ENCODE measurements at regions not wholly inside any gene's neighbourhood (a gene's known extent, or its start where the extent isn't known, plus 50 kb on each side); places are given as distances from the start of the nearest gene placed in this dataset.
"Not testable (repeated sequence)": the region's sequence is repeated elsewhere in the genome, so short reads cannot be mapped to it uniquely, and the experiment has no call there.

DNA sequence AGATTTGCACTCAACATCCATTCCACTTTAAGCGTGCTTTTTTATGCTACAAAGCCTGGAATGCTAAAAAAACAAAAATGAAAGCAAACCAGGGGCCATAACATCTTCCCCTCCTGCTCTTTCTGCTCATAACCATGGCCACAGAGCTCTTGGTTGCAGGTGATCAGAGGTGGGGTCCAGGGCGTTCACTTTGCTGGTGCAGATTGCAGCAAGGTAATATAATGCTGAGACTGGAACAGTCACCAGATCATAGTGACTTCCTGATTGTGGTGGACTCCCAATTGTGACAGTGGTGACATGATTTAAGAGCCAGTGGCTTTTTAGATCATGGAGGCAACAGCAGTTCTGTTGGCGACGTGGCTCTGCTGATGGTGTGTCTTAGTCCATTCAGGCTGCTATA is 115.0 kb upstream of the CPM start:
- H3K4me3 ChIP-seq (replicated peaks; ENCODE audit: insufficient read depth, low read length): no peak overlapping the region
- DNase-seq (ENCODE audit: low read depth in 1 of 2, low spot score in 1 of 2): no peak
- no peaks in the 10 kb centered on the region for H3K27me3 ChIP-seq (ENCODE audit: insufficient read depth, poor library complexity, severe bottlenecking)
- H3K27ac ChIP-seq (replicated peaks): no peak overlapping the region
- TF ChIP-seq POLR2AphosphoS5 (IDR thresholded peaks at IDR 0.05; ENCODE audit: low read depth) (no peak), GABPA (IDR thresholded peaks at IDR 0.05; ENCODE audit: low read depth) (no peak), SPI1 (IDR thresholded peaks at IDR 0.05; ENCODE audit: borderline replicate concordance, low read depth) (no peak)
- TF ChIP-seq, protein P1, sequence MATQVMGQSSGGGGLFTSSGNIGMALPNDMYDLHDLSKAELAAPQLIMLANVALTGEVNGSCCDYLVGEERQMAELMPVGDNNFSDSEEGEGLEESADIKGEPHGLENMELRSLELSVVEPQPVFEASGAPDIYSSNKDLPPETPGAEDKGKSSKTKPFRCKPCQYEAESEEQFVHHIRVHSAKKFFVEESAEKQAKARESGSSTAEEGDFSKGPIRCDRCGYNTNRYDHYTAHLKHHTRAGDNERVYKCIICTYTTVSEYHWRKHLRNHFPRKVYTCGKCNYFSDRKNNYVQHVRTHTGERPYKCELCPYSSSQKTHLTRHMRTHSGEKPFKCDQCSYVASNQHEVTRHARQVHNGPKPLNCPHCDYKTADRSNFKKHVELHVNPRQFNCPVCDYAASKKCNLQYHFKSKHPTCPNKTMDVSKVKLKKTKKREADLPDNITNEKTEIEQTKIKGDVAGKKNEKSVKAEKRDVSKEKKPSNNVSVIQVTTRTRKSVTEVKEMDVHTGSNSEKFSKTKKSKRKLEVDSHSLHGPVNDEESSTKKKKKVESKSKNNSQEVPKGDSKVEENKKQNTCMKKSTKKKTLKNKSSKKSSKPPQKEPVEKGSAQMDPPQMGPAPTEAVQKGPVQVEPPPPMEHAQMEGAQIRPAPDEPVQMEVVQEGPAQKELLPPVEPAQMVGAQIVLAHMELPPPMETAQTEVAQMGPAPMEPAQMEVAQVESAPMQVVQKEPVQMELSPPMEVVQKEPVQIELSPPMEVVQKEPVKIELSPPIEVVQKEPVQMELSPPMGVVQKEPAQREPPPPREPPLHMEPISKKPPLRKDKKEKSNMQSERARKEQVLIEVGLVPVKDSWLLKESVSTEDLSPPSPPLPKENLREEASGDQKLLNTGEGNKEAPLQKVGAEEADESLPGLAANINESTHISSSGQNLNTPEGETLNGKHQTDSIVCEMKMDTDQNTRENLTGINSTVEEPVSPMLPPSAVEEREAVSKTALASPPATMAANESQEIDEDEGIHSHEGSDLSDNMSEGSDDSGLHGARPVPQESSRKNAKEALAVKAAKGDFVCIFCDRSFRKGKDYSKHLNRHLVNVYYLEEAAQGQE (IDR thresholded peaks at IDR 0.05; ENCODE audit: insufficient replicate concordance, low read depth): no peak
- TF ChIP-seq, protein P2, sequence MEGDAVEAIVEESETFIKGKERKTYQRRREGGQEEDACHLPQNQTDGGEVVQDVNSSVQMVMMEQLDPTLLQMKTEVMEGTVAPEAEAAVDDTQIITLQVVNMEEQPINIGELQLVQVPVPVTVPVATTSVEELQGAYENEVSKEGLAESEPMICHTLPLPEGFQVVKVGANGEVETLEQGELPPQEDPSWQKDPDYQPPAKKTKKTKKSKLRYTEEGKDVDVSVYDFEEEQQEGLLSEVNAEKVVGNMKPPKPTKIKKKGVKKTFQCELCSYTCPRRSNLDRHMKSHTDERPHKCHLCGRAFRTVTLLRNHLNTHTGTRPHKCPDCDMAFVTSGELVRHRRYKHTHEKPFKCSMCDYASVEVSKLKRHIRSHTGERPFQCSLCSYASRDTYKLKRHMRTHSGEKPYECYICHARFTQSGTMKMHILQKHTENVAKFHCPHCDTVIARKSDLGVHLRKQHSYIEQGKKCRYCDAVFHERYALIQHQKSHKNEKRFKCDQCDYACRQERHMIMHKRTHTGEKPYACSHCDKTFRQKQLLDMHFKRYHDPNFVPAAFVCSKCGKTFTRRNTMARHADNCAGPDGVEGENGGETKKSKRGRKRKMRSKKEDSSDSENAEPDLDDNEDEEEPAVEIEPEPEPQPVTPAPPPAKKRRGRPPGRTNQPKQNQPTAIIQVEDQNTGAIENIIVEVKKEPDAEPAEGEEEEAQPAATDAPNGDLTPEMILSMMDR (IDR thresholded peaks at IDR 0.05; ENCODE audit: insufficient read depth, low read length): no peak

DNA sequence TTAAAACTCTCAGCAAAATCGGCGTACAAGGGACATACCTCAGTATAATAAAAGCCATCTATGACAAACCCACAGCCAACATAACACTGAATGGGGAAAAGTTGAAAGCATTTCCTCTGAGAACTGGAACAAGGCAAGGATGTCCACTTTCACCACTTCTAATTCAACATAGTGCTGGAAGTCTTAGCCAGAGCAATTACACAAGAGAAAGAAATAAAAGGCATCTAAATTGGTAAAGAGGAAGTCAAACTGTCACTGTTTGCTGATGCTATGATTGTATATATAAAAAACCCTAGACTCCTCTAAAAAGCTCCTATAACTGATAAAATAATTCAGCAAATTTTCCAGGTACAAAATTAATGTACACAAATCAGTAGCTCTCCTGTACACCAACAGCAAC is 116.9 kb upstream of the CPM start:
- H3K4me3 ChIP-seq (replicated peaks; ENCODE audit: insufficient read depth, low read length); DNase-seq (ENCODE audit: low read depth in 1 of 2, low spot score in 1 of 2); H3K27me3 ChIP-seq (ENCODE audit: insufficient read depth, poor library complexity, severe bottlenecking); H3K27ac ChIP-seq (replicated peaks): not testable (repeated sequence)
- peak; percentile 80 for TF ChIP-seq SPI1 (IDR thresholded peaks at IDR 0.05; ENCODE audit: borderline replicate concordance, low read depth)

DNA sequence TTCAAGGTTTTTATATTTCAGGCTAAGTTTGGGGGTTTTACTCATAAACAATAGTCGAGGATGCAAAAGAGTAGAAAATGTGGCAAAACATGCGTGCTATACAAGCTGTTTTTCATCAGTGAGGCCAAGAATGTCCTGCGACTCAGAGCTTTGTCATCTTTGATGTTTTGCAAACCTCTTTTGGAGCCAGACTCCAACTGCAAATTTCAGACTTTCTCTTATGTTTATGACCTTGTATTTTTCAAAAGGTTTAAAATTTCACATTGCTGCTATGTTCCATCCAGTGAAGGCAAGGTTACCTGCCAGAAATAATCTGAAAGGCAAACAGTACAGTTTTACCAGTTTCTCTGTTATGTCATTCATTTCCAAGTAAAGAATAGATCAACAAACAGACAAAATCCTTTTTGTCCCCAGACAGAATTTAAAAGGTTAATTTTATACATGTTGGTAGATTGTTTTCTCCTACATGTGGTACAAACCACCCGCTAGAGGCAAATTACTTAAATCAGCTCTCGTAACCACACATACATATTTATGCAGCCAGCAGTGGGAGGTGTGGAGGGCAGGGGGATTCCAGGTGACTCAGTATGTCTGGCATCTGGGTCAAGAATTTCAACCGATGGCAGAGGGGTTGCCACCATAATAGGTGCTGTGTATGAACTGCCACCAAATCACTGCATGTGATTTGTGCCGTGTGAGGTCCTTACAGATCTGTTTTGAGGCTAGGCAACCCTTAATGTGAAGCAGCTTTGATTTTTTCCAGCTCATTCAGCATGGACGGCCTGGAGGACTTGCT is 119.8 kb upstream of the CPM start:
- TF ChIP-seq POLR2AphosphoS5 (IDR thresholded peaks at IDR 0.05; ENCODE audit: low read depth) (no peak), SPI1 (IDR thresholded peaks at IDR 0.05; ENCODE audit: borderline replicate concordance, low read depth) (no peak)
- TF ChIP-seq, protein P2 (IDR thresholded peaks at IDR 0.05; ENCODE audit: insufficient read depth, low read length): no peak
- no peaks in the 10 kb centered on the region for H3K27me3 ChIP-seq (ENCODE audit: insufficient read depth, poor library complexity, severe bottlenecking)
- H3K27ac ChIP-seq (replicated peaks): no peak overlapping the region
- no peak overlapping the region for H3K4me3 ChIP-seq (replicated peaks; ENCODE audit: insufficient read depth, low read length)
- no peak for DNase-seq (ENCODE audit: low read depth in 1 of 2, low spot score in 1 of 2)

DNA sequence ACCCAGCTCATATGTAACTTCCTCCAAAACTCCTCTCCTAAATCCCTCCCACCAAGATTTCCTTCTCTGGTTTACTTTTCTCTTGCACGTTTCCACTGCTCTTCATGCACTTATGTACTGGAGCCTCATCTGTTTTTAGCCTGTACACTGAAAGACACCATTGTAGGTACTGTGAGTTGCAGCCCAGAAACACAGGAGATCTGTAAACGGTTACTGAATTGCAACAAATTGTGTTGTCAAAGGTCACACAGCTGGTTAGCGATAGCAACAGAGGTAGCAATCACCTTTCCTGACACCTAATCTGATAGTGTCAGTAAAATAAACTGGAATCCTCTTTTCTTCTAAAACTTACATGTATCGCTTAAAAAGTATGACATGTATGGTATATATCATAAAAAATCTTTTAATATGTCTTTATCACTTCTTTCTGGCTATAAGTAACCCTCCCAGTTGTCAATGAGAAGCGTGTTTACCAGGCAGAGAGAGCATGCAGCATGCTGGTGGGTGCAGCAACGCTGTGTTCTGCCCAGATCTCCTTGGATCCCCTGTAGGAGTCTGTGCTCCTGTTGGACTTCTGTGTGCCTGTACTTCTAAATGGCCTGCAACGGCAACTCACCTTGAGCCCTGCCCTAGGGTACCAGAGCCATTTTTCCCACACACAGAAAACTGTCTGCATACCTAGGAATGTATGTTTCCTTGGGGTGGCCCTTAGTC is 121.5 kb upstream of the CPM start:
- Histone ChIP-seq H3K4me3 (replicated peaks; ENCODE audit: insufficient read depth, low read length) (no peak overlapping the region), H3K27me3 (ENCODE audit: insufficient read depth, poor library complexity, severe bottlenecking) (no peaks in the 10 kb centered on the region), H3K27ac (replicated peaks) (no peak overlapping the region)
- no peak for DNase-seq (ENCODE audit: low read depth in 1 of 2, low spot score in 1 of 2)
- no peak for TF ChIP-seq GABPA (IDR thresholded peaks at IDR 0.05; ENCODE audit: low read depth)
- TF ChIP-seq, protein P1 (IDR thresholded peaks at IDR 0.05; ENCODE audit: insufficient replicate concordance, low read depth): no peak
- no peak for TF ChIP-seq POLR2AphosphoS5 (IDR thresholded peaks at IDR 0.05; ENCODE audit: low read depth)
- TF ChIP-seq SPI1 (IDR thresholded peaks at IDR 0.05; ENCODE audit: borderline replicate concordance, low read depth): no peak
